ENCODE measurements at regions not wholly inside any gene's neighbourhood (a gene's known extent, or its start where the extent isn't known, plus 50 kb on each side); places are given as distances from the start of the nearest gene placed in this dataset.

DNA sequence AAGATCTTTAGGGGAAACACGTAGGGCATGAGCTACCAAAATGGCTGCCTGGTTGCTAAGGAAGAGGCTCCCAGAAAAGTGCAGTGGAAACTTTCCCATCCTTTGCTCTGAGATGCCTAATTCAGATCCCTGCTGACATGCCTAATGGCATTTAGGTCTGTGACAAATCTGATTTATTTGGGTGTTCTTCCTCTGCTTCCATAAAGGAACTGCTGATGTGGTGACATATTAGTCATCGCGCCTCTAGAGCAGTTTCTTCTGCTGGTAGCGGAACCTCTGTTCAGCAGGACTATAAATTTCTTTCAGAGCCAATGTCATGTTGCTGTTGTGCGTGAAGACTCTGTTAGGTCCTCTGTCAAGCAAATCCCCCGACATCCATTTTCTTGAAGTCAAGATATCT is 310.0 kb downstream of the PDHA2 start:
- TF ChIP-seq, protein P1, sequence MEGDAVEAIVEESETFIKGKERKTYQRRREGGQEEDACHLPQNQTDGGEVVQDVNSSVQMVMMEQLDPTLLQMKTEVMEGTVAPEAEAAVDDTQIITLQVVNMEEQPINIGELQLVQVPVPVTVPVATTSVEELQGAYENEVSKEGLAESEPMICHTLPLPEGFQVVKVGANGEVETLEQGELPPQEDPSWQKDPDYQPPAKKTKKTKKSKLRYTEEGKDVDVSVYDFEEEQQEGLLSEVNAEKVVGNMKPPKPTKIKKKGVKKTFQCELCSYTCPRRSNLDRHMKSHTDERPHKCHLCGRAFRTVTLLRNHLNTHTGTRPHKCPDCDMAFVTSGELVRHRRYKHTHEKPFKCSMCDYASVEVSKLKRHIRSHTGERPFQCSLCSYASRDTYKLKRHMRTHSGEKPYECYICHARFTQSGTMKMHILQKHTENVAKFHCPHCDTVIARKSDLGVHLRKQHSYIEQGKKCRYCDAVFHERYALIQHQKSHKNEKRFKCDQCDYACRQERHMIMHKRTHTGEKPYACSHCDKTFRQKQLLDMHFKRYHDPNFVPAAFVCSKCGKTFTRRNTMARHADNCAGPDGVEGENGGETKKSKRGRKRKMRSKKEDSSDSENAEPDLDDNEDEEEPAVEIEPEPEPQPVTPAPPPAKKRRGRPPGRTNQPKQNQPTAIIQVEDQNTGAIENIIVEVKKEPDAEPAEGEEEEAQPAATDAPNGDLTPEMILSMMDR (IDR thresholded peaks at IDR 0.05; ENCODE audit: low read depth, low read length, poor library complexity, severe bottlenecking), result no peak
- TF ChIP-seq EZH2phosphoT487 (IDR thresholded peaks at IDR 0.05; ENCODE audit: borderline replicate concordance, low read length), result no peak

Data from DOHH2 (cell line).